ENCODE measurements at regions not wholly inside any gene's neighbourhood (a gene's known extent, or its start where the extent isn't known, plus 50 kb on each side); places are given as distances from the start of the nearest gene placed in this dataset.

DNA sequence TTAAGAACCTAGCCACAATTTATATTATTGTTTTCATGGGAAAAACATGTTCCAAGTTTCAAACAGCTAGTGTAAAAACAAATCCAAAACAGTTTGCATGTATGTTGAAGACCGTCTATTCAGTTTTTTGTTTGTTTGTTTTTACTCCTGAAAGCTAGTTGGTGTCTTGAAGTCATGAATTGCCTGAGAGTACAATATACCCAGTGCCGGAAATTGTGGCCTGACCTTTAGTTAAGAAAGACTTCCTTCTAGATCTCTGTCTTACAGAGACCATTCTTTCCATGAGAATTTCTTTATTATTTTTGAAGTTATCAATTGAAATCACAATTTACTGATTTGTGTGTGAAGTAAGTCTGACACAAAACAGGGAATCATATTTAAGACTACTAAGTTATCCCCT lies 474.8 kb downstream of the KCNJ2 start:
- TF ChIP-seq POLR2A (IDR thresholded peaks at IDR 0.05; ENCODE audit: low read depth, low read length), result no peak
- TF ChIP-seq POLR2AphosphoS5 (IDR thresholded peaks at IDR 0.05; ENCODE audit: low read depth, low read length), result no peak
- no peak for TF ChIP-seq TAF1 (IDR thresholded peaks at IDR 0.05; ENCODE audit: borderline replicate concordance, low read depth, low read length)
